ENCODE measurements at regions not wholly inside any gene's neighbourhood (a gene's known extent, or its start where the extent isn't known, plus 50 kb on each side); places are given as distances from the start of the nearest gene placed in this dataset.

GRCh38 chr1:82721702-82722101 is 921.0 kb downstream of the ADGRL2 start:
- no peak for TF ChIP-seq CREB1 (IDR thresholded peaks at IDR 0.05; ENCODE audit: low read depth)
- TF ChIP-seq TAF1 (IDR thresholded peaks at IDR 0.05; ENCODE audit: low read depth): no peak
- no peak for TF ChIP-seq YY1 (IDR thresholded peaks at IDR 0.05; ENCODE audit: low read depth)
- no peak for TF ChIP-seq REST (IDR thresholded peaks at IDR 0.05; ENCODE audit: low read depth)
- TF ChIP-seq RAD21 (IDR thresholded peaks at IDR 0.05; ENCODE audit: low read depth): no peak
- TF ChIP-seq TEAD4 (IDR thresholded peaks at IDR 0.05): no peak
- no peak for TF ChIP-seq CEBPB (IDR thresholded peaks at IDR 0.05)
- no peak for TF ChIP-seq EP300 (IDR thresholded peaks at IDR 0.05; ENCODE audit: borderline replicate concordance)
- TF ChIP-seq ZBTB7A (IDR thresholded peaks at IDR 0.05; ENCODE audit: low read depth): no peak
- TF ChIP-seq FOXM1 (IDR thresholded peaks at IDR 0.05; ENCODE audit: borderline replicate concordance, low read depth): no peak
- no peak for TF ChIP-seq USF1 (IDR thresholded peaks at IDR 0.05)
- TF ChIP-seq MAX (IDR thresholded peaks at IDR 0.05): no peak
- no peak for TF ChIP-seq EGR1 (IDR thresholded peaks at IDR 0.05)
- no peak for TF ChIP-seq NFIC (IDR thresholded peaks at IDR 0.05)
- no peak for TF ChIP-seq TCF12 (IDR thresholded peaks at IDR 0.05; ENCODE audit: low read depth)

- no peak for TF ChIP-seq YY1 (IDR thresholded peaks at IDR 0.05; ENCODE audit: low read depth)
- no peak for TF ChIP-seq ZBTB7A (IDR thresholded peaks at IDR 0.05; ENCODE audit: low read depth)
- no peak for TF ChIP-seq TAF1 (IDR thresholded peaks at IDR 0.05; ENCODE audit: low read depth)
- no peak for TF ChIP-seq REST (IDR thresholded peaks at IDR 0.05; ENCODE audit: low read depth)
- no peak for TF ChIP-seq CREB1 (IDR thresholded peaks at IDR 0.05; ENCODE audit: low read depth)
- TF ChIP-seq NFIC (IDR thresholded peaks at IDR 0.05): no peak
- no peak for TF ChIP-seq USF1 (IDR thresholded peaks at IDR 0.05)
- no peak for TF ChIP-seq EP300 (IDR thresholded peaks at IDR 0.05; ENCODE audit: borderline replicate concordance)
- TF ChIP-seq MAX (IDR thresholded peaks at IDR 0.05): no peak
- no peak for TF ChIP-seq RAD21 (IDR thresholded peaks at IDR 0.05; ENCODE audit: low read depth)
- TF ChIP-seq CEBPB (IDR thresholded peaks at IDR 0.05): no peak
- no peak for TF ChIP-seq TCF12 (IDR thresholded peaks at IDR 0.05; ENCODE audit: low read depth)
Measured at GRCh38 chr1:82718719-82719419, 918.1 kb downstream of the ADGRL2 start.

- TF ChIP-seq RAD21 (IDR thresholded peaks at IDR 0.05; ENCODE audit: low read depth) (no peak), CEBPB (IDR thresholded peaks at IDR 0.05) (no peak), USF1 (IDR thresholded peaks at IDR 0.05) (no peak), EP300 (IDR thresholded peaks at IDR 0.05; ENCODE audit: borderline replicate concordance) (no peak), ZBTB7A (IDR thresholded peaks at IDR 0.05; ENCODE audit: low read depth) (no peak), EGR1 (IDR thresholded peaks at IDR 0.05) (no peak), TAF1 (IDR thresholded peaks at IDR 0.05; ENCODE audit: low read depth) (no peak), TEAD4 (IDR thresholded peaks at IDR 0.05) (no peak), YY1 (IDR thresholded peaks at IDR 0.05; ENCODE audit: low read depth) (no peak), MAX (IDR thresholded peaks at IDR 0.05) (no peak), NFIC (IDR thresholded peaks at IDR 0.05) (no peak)
Measured at GRCh38 chr1:82710091-82710490, 909.4 kb downstream of the ADGRL2 start.

- TF ChIP-seq MAX (IDR thresholded peaks at IDR 0.05) (no peak), EP300 (IDR thresholded peaks at IDR 0.05; ENCODE audit: borderline replicate concordance) (no peak), USF1 (IDR thresholded peaks at IDR 0.05) (no peak), RAD21 (IDR thresholded peaks at IDR 0.05; ENCODE audit: low read depth) (no peak), ZBTB7A (IDR thresholded peaks at IDR 0.05; ENCODE audit: low read depth) (no peak), CEBPB (IDR thresholded peaks at IDR 0.05) (no peak), TEAD4 (IDR thresholded peaks at IDR 0.05) (no peak), YY1 (IDR thresholded peaks at IDR 0.05; ENCODE audit: low read depth) (no peak), NFIC (IDR thresholded peaks at IDR 0.05) (no peak), TCF12 (IDR thresholded peaks at IDR 0.05; ENCODE audit: low read depth) (no peak), FOXM1 (IDR thresholded peaks at IDR 0.05; ENCODE audit: borderline replicate concordance, low read depth) (no peak)
Measured at GRCh38 chr1:82707681-82708080, 906.9 kb downstream of the ADGRL2 start.

All from Ishikawa (cell line).